ENCODE measurements at regions not wholly inside any gene's neighbourhood (a gene's known extent, or its start where the extent isn't known, plus 50 kb on each side); places are given as distances from the start of the nearest gene placed in this dataset.

GRCh38 chr4:165766018-165766417 lies 107.0 kb upstream of the TLL1 start:
- TF ChIP-seq CTCF (IDR thresholded peaks at IDR 0.05), result no peak
- TF ChIP-seq POLR2A (IDR thresholded peaks at IDR 0.05), result no peak
- TF ChIP-seq POLR2AphosphoS5 (IDR thresholded peaks at IDR 0.05), result no peak
- no peak for TF ChIP-seq EP300 (IDR thresholded peaks at IDR 0.05; ENCODE audit: low read depth)

Data from transverse colon (tissue), 4 donors.